ENCODE measurements at regions not wholly inside any gene's neighbourhood (a gene's known extent, or its start where the extent isn't known, plus 50 kb on each side); places are given as distances from the start of the nearest gene placed in this dataset.
A peak's percentile ranks its signal among the peaks of the same experiment; 100 is the strongest.

GRCh38 chr17:79353016-79353415 is 257.8 kb downstream of the RBFOX3 start:
- Mint-ChIP-seq H3K36me3 (ENCODE audit: insufficient read depth) (peaks cover 3% of the 10 kb centered on the region), H3K27ac (no peak overlapping the region), H3K27me3 (peaks cover 62 to 94% of the 10 kb centered on the region in 2 donors)

GRCh38 chr17:79350533-79350932 is 260.3 kb downstream of the RBFOX3 start:
- ATAC-seq (replicated peaks) (no peak), DNase-seq (no peak)
- Mint-ChIP-seq H3K4me1 (ENCODE audit: low read depth in 2 of 2) (no peaks in the 10 kb centered on the region), H3K27ac (no peak overlapping the region), H3K9me3 (no peaks in the 10 kb centered on the region), H3K27me3 (peaks cover 58 to 76% of the 10 kb centered on the region in 2 donors), H3K4me3 (no peak overlapping the region), H3K36me3 (ENCODE audit: insufficient read depth) (peaks cover 3% of the 10 kb centered on the region)

More at GRCh38 chr17:79353016-79353415, 257.8 kb downstream of the RBFOX3 start:
- no peaks in the 10 kb centered on the region for H3K4me1 Mint-ChIP-seq (ENCODE audit: low read depth in 2 of 2)
- ATAC-seq (replicated peaks) (no peak), DNase-seq (no peak)
- H3K4me3 Mint-ChIP-seq: no peak overlapping the region
- H3K9me3 Mint-ChIP-seq: no peaks in the 10 kb centered on the region

GRCh38 chr17:79349506-79350400 is 261.1 kb downstream of the RBFOX3 start:
- no peak overlapping the region for H3K27ac Mint-ChIP-seq
- H3K27me3 Mint-ChIP-seq: peaks cover 58 to 76% of the 10 kb centered on the region in 2 donors
- ATAC-seq (replicated peaks): no peak

GRCh38 chr17:79342376-79342775 is 267.8 kb downstream of the ENGASE start:
- DNase-seq: no peak
- Mint-ChIP-seq H3K36me3 (ENCODE audit: insufficient read depth) (no peaks in the 10 kb centered on the region), H3K27ac (no peak overlapping the region), H3K27me3 (peaks cover 38 to 40% of the 10 kb centered on the region in 2 donors), H3K9me3 (no peaks in the 10 kb centered on the region), H3K4me1 (ENCODE audit: low read depth in 2 of 2) (no peaks in the 10 kb centered on the region), H3K4me3 (no peak overlapping the region)
- ATAC-seq (replicated peaks): no peak

More at GRCh38 chr17:79349506-79350400, 261.1 kb downstream of the RBFOX3 start:
- H3K4me3 Mint-ChIP-seq: no peak overlapping the region
- no peaks in the 10 kb centered on the region for H3K4me1 Mint-ChIP-seq (ENCODE audit: low read depth in 2 of 2)
- H3K36me3 Mint-ChIP-seq (ENCODE audit: insufficient read depth): no peaks in the 10 kb centered on the region
- H3K9me3 Mint-ChIP-seq: no peaks in the 10 kb centered on the region
- no peak for DNase-seq

GRCh38 chr17:79341816-79342215 is 267.2 kb downstream of the ENGASE start:
- Mint-ChIP-seq H3K27ac (no peak overlapping the region), H3K9me3 (no peaks in the 10 kb centered on the region), H3K27me3 (peaks cover 33 to 41% of the 10 kb centered on the region in 2 donors), H3K4me1 (ENCODE audit: low read depth in 2 of 2) (no peaks in the 10 kb centered on the region), H3K36me3 (ENCODE audit: insufficient read depth) (no peaks in the 10 kb centered on the region), H3K4me3 (no peak overlapping the region)
- DNase-seq (no peak), ATAC-seq (replicated peaks) (no peak)

- ATAC-seq (replicated peaks) (no peak), DNase-seq (no peak)
- no peaks in the 10 kb centered on the region for H3K4me1 Mint-ChIP-seq (ENCODE audit: low read depth in 2 of 2)
- no peaks in the 10 kb centered on the region for H3K9me3 Mint-ChIP-seq
- peaks cover 33 to 46% of the 10 kb centered on the region in 2 donors for H3K27me3 Mint-ChIP-seq
- H3K27ac Mint-ChIP-seq: no peak overlapping the region
- no peak overlapping the region for H3K4me3 Mint-ChIP-seq
- no peaks in the 10 kb centered on the region for H3K36me3 Mint-ChIP-seq (ENCODE audit: insufficient read depth)
These were observed 266.7 kb downstream of the ENGASE start for GRCh38 chr17:79341222-79341780.

GRCh38 chr17:79340333-79341221 is 266.0 kb downstream of the ENGASE start:
- H3K4me3 Mint-ChIP-seq: no peak overlapping the region
- ATAC-seq (replicated peaks): peak; percentile 41
- peaks cover 35 to 54% of the 10 kb centered on the region in 2 donors for H3K27me3 Mint-ChIP-seq
- no peaks in the 10 kb centered on the region for H3K36me3 Mint-ChIP-seq (ENCODE audit: insufficient read depth)
- DNase-seq: no peak
- H3K9me3 Mint-ChIP-seq: no peaks in the 10 kb centered on the region
- no peak overlapping the region for H3K27ac Mint-ChIP-seq
- no peaks in the 10 kb centered on the region for H3K4me1 Mint-ChIP-seq (ENCODE audit: low read depth in 2 of 2)

- no peaks in the 10 kb centered on the region for H3K4me1 Mint-ChIP-seq (ENCODE audit: low read depth in 2 of 2)
- H3K36me3 Mint-ChIP-seq (ENCODE audit: insufficient read depth): no peaks in the 10 kb centered on the region
- DNase-seq (no peak), ATAC-seq (replicated peaks) (no peak)
- H3K9me3 Mint-ChIP-seq: no peaks in the 10 kb centered on the region
- no peak overlapping the region for H3K27ac Mint-ChIP-seq
- H3K4me3 Mint-ChIP-seq: no peak overlapping the region
- peaks cover 28 to 55% of the 10 kb centered on the region in 2 donors for H3K27me3 Mint-ChIP-seq
These were observed 264.7 kb downstream of the ENGASE start for GRCh38 chr17:79339321-79339720.

GRCh38 chr17:79338604-79339003 is 264.0 kb downstream of the ENGASE start:
- no peak overlapping the region for H3K27ac Mint-ChIP-seq
- DNase-seq (no peak), ATAC-seq (replicated peaks) (no peak)
- no peaks in the 10 kb centered on the region for H3K9me3 Mint-ChIP-seq
- H3K4me1 Mint-ChIP-seq (ENCODE audit: low read depth in 2 of 2): no peaks in the 10 kb centered on the region
- H3K27me3 Mint-ChIP-seq: peaks cover 35 to 62% of the 10 kb centered on the region in 2 donors
- H3K36me3 Mint-ChIP-seq (ENCODE audit: insufficient read depth): no peaks in the 10 kb centered on the region
- no peak overlapping the region for H3K4me3 Mint-ChIP-seq

- H3K36me3 Mint-ChIP-seq (ENCODE audit: insufficient read depth): no peaks in the 10 kb centered on the region
- H3K27ac Mint-ChIP-seq: no peak overlapping the region
- H3K27me3 Mint-ChIP-seq: peaks cover 40 to 62% of the 10 kb centered on the region in 2 donors
- DNase-seq (no peak), ATAC-seq (replicated peaks) (no peak)
- H3K9me3 Mint-ChIP-seq: no peaks in the 10 kb centered on the region
- H3K4me3 Mint-ChIP-seq: no peak overlapping the region
- no peaks in the 10 kb centered on the region for H3K4me1 Mint-ChIP-seq (ENCODE audit: low read depth in 2 of 2)
These were observed 263.5 kb downstream of the ENGASE start for GRCh38 chr17:79338152-79338551.

- no peak overlapping the region for H3K27ac Mint-ChIP-seq
- DNase-seq (no peak), ATAC-seq (replicated peaks) (no peak)
- H3K9me3 Mint-ChIP-seq: no peaks in the 10 kb centered on the region
- H3K27me3 Mint-ChIP-seq: peaks cover 44 to 71% of the 10 kb centered on the region in 2 donors
- no peaks in the 10 kb centered on the region for H3K4me1 Mint-ChIP-seq (ENCODE audit: low read depth in 2 of 2)
- H3K36me3 Mint-ChIP-seq (ENCODE audit: insufficient read depth): no peaks in the 10 kb centered on the region
- H3K4me3 Mint-ChIP-seq: no peak overlapping the region
These were observed 262.4 kb downstream of the ENGASE start for GRCh38 chr17:79337053-79337452.

- Mint-ChIP-seq H3K4me1 (ENCODE audit: low read depth in 2 of 2) (no peaks in the 10 kb centered on the region), H3K36me3 (ENCODE audit: insufficient read depth) (no peaks in the 10 kb centered on the region), H3K9me3 (no peaks in the 10 kb centered on the region), H3K27me3 (peaks cover 59 to 74% of the 10 kb centered on the region in 2 donors), H3K27ac (no peak overlapping the region), H3K4me3 (no peak overlapping the region)
- ATAC-seq (replicated peaks) (no peak), DNase-seq (no peak)
These were observed 260.8 kb downstream of the ENGASE start for GRCh38 chr17:79335456-79335855.

GRCh38 chr17:79332011-79332554 is 257.5 kb downstream of the ENGASE start:
- Mint-ChIP-seq H3K9me3 (no peaks in the 10 kb centered on the region), H3K27me3 (peaks cover 70 to 96% of the 10 kb centered on the region in 2 donors)
- no peak for ATAC-seq (replicated peaks)

More at GRCh38 chr17:79332011-79332554, 257.5 kb downstream of the ENGASE start:
- no peak for DNase-seq
- Mint-ChIP-seq H3K27ac (no peak overlapping the region), H3K4me1 (ENCODE audit: low read depth in 2 of 2) (no peaks in the 10 kb centered on the region), H3K4me3 (no peak overlapping the region), H3K36me3 (ENCODE audit: insufficient read depth) (no peaks in the 10 kb centered on the region)
